HG02938 (cell line): ENCODE measurements at regions not wholly inside any gene's neighbourhood (a gene's known extent, or its start where the extent isn't known, plus 50 kb on each side); places are given as distances from the start of the nearest gene placed in this dataset.

Source experiments
- ATAC-seq: cut with Tn5 transposase; IDR thresholded peaks from one replicate; pipeline ENCODE4 v1.9.1; 2021; ENCODE audit warnings: mild to moderate bottlenecking, moderate library complexity; ENCODE audit not compliant: unreplicated experiment

- no peak for ATAC-seq
These were observed 96.5 kb upstream of the CELF4 start for GRCh38 chr18:37662099-37662498.

- no peak for ATAC-seq
These were observed 95.9 kb upstream of the CELF4 start for GRCh38 chr18:37661478-37661877.

- no peak for ATAC-seq
These were observed 95.5 kb upstream of the CELF4 start for GRCh38 chr18:37661061-37661460.

GRCh38 chr18:37660658-37661057, 95.1 kb upstream of the CELF4 start:
- ATAC-seq, result no peak

- ATAC-seq, result no peak
These were observed 94.3 kb upstream of the CELF4 start for GRCh38 chr18:37659906-37660305.

GRCh38 chr18:37658894-37659293, 93.3 kb upstream of the CELF4 start:
- ATAC-seq, result no peak

GRCh38 chr18:37657493-37657892, 91.9 kb upstream of the CELF4 start:
- no peak for ATAC-seq

- no peak for ATAC-seq
These were observed 89.3 kb upstream of the CELF4 start for GRCh38 chr18:37654731-37655369.

GRCh38 chr18:37654034-37654433, 88.4 kb upstream of the CELF4 start:
- no peak for ATAC-seq

- no peak for ATAC-seq
These were observed 88.0 kb upstream of the CELF4 start for GRCh38 chr18:37653618-37654017.

- no peak for ATAC-seq
These were observed 84.3 kb upstream of the CELF4 start for GRCh38 chr18:37649930-37650329.

GRCh38 chr18:37649416-37649815, 83.8 kb upstream of the CELF4 start:
- ATAC-seq, result no peak

- no peak for ATAC-seq
These were observed 76.0 kb upstream of the CELF4 start for GRCh38 chr18:37641573-37641972.

- no peak for ATAC-seq
These were observed 74.9 kb upstream of the CELF4 start for GRCh38 chr18:37640504-37640903.

- ATAC-seq, result no peak
These were observed 74.2 kb upstream of the CELF4 start for GRCh38 chr18:37639846-37640245.

- ATAC-seq, result no peak
These were observed 71.9 kb upstream of the CELF4 start for GRCh38 chr18:37637478-37637850.

GRCh38 chr18:37636831-37637477, 71.4 kb upstream of the CELF4 start:
- ATAC-seq, result no peak

- ATAC-seq, result no peak
These were observed 68.9 kb upstream of the CELF4 start for GRCh38 chr18:37634516-37634915.

GRCh38 chr18:37631422-37631821, 65.8 kb upstream of the CELF4 start:
- no peak for ATAC-seq

GRCh38 chr18:37630334-37630733, 64.7 kb upstream of the CELF4 start:
- no peak for ATAC-seq

GRCh38 chr18:37628470-37629220, 63.0 kb upstream of the CELF4 start:
- no peak for ATAC-seq

- ATAC-seq, result no peak
These were observed 58.7 kb upstream of the CELF4 start for GRCh38 chr18:37624318-37624717.
